Stomach (tissue), 4 donors: ENCODE measurements at regions not wholly inside any gene's neighbourhood (a gene's known extent, or its start where the extent isn't known, plus 50 kb on each side); places are given as distances from the start of the nearest gene placed in this dataset.

Experiments used
- CTCF ChIP-seq, 7 experiments: fragments of 450-650 bp in 4 of 7; fragments of 200-600 bp in 3 of 7; sonication (generic) in 3 of 7; IDR thresholded peaks; one replicate each; pipeline ENCODE4 v1.5.1; 2016 to 2019; ENCODE audit warnings: antibody characterized with exemption in 7 of 7, control low read depth in 2 of 7, mild to moderate bottlenecking in 1 of 7
- POLR2A ChIP-seq, 4 donors: fragments of 450-650 bp; IDR thresholded peaks; one replicate each; pipeline ENCODE4 v1.6.1; 2016; ENCODE audit warnings: antibody characterized with exemption in 4 of 4, control low read depth in 2 of 4, mild to moderate bottlenecking in 1 of 4, moderate library complexity in 1 of 4

GRCh38 chr5:144100702-144101101 is 69.8 kb downstream of the YIPF5 start:
- no peak for TF ChIP-seq POLR2A (IDR thresholded peaks at IDR 0.05)
- TF ChIP-seq CTCF (IDR thresholded peaks at IDR 0.05): no peak
